ENCODE measurements at regions not wholly inside any gene's neighbourhood (a gene's known extent, or its start where the extent isn't known, plus 50 kb on each side); places are given as distances from the start of the nearest gene placed in this dataset.

DNA sequence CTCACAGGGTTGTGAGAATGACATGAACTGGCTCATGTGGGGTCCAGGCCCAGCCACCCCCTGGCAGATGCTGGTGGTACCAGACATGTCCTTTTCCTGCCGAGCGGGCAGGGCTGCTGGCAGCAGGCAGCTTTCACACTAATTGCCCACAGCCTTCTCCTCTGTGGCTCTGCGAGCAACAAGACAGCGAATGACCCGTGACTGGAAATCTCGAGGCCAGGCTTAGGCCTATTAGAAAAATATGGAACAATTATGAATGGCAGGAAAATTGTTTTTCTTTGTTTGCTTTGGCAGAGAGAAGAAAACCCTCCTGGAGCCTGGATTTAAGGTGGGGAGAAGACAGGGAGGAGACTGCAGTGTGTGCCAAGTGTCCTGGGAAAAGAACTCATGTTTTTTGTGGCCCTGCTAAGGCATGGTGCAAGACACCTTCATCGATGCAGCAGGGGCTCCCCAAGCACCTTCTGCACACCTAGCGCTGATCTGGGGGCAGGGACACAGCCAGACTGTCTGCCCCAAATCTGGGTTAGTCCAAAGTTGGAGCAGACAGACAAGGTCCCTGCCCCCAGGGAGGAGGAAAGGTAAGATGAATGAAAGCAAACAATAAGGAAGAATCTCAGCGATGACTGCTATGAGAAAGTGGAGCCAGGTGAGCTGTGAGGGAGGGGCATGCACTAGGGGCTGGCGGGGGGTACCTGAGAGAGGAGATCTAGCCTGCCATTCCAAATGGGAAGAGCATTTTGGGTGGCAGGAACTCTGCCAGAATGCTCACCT is 193.8 kb upstream of the TLE3 start:
- TF ChIP-seq, protein P1, sequence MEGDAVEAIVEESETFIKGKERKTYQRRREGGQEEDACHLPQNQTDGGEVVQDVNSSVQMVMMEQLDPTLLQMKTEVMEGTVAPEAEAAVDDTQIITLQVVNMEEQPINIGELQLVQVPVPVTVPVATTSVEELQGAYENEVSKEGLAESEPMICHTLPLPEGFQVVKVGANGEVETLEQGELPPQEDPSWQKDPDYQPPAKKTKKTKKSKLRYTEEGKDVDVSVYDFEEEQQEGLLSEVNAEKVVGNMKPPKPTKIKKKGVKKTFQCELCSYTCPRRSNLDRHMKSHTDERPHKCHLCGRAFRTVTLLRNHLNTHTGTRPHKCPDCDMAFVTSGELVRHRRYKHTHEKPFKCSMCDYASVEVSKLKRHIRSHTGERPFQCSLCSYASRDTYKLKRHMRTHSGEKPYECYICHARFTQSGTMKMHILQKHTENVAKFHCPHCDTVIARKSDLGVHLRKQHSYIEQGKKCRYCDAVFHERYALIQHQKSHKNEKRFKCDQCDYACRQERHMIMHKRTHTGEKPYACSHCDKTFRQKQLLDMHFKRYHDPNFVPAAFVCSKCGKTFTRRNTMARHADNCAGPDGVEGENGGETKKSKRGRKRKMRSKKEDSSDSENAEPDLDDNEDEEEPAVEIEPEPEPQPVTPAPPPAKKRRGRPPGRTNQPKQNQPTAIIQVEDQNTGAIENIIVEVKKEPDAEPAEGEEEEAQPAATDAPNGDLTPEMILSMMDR (IDR thresholded peaks at IDR 0.05; ENCODE audit: control extremely low read depth in 1 of 3, insufficient read depth in 1 of 3, low read depth in 1 of 3, low read length in 3 of 3) = no peak
- TF ChIP-seq CEBPB (IDR thresholded peaks at IDR 0.05; ENCODE audit: low read depth, low read length) (no peak), RNF2 (IDR thresholded peaks at IDR 0.05; ENCODE audit: borderline replicate concordance, low read depth, low read length, missing control alignments, poor library complexity, severe bottlenecking) (no peak), POLR2A (IDR thresholded peaks at IDR 0.05; ENCODE audit: control extremely low read depth in 1 of 2, low read depth in 2 of 2, low read length in 2 of 2) (no peak), POLR2AphosphoS5 (IDR thresholded peaks at IDR 0.05; ENCODE audit: low read depth, low read length) (no peak), CTBP2 (IDR thresholded peaks at IDR 0.05; ENCODE audit: borderline replicate concordance, insufficient read depth, insufficient read length, low read length) (no peak)
- TF ChIP-seq, protein P2, sequence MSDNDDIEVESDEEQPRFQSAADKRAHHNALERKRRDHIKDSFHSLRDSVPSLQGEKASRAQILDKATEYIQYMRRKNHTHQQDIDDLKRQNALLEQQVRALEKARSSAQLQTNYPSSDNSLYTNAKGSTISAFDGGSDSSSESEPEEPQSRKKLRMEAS (IDR thresholded peaks at IDR 0.05) = no peak

Data from H1 (cell line).